OCI-LY1 (cell line): ENCODE measurements at regions not wholly inside any gene's neighbourhood (a gene's known extent, or its start where the extent isn't known, plus 50 kb on each side); places are given as distances from the start of the nearest gene placed in this dataset.

ENCODE experiments used
- EZH2 ChIP-seq: fragments of 200-600 bp; sonication (generic), shearing (Covaris generic); IDR thresholded peaks from 2 replicates; pipeline ENCODE4 v1.8.0; 2017; ENCODE audit warnings: borderline replicate concordance, mixed run types, mild to moderate bottlenecking, antibody characterized with exemption, low read length, moderate library complexity, mixed read lengths
- TF ChIP-seq, protein P1 (sequence below): fragments of 200-600 bp; sonication (generic), shearing (Covaris generic); IDR thresholded peaks from 2 replicates; pipeline ENCODE4 v1.5.1; 2017; ENCODE audit warnings: mild to moderate bottlenecking, antibody characterized with exemption, low read length, moderate library complexity, mixed read lengths

DNA sequence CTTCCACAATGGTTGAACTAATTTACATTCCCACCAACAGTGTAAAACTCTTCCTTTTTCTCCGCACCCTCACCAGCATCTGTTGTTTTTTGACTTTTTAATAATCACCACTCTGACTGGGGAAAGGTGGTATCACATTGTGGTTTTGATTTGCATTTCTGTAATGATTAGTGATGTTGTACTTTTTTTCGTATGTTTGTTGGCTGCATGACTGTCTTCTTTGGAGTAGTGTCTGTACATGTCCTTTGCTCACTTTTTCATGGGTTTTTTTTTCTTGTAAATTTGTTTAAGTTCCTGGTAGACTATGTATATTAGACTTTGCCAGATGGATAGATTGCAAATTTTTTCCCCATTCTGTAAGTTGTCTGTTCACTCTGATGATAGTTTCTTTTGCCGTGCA, 574.8 kb downstream of the KCNJ3 start:
- TF ChIP-seq, protein P1, sequence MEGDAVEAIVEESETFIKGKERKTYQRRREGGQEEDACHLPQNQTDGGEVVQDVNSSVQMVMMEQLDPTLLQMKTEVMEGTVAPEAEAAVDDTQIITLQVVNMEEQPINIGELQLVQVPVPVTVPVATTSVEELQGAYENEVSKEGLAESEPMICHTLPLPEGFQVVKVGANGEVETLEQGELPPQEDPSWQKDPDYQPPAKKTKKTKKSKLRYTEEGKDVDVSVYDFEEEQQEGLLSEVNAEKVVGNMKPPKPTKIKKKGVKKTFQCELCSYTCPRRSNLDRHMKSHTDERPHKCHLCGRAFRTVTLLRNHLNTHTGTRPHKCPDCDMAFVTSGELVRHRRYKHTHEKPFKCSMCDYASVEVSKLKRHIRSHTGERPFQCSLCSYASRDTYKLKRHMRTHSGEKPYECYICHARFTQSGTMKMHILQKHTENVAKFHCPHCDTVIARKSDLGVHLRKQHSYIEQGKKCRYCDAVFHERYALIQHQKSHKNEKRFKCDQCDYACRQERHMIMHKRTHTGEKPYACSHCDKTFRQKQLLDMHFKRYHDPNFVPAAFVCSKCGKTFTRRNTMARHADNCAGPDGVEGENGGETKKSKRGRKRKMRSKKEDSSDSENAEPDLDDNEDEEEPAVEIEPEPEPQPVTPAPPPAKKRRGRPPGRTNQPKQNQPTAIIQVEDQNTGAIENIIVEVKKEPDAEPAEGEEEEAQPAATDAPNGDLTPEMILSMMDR, result no peak
- TF ChIP-seq EZH2, result no peak
